NT2/D1 (cell line): ENCODE measurements at regions not wholly inside any gene's neighbourhood (a gene's known extent, or its start where the extent isn't known, plus 50 kb on each side); places are given as distances from the start of the nearest gene placed in this dataset.

Source experiments
- SUZ12 ChIP-seq: IDR thresholded peaks from 2 replicates; pipeline ENCODE4 v1.6.1; 2011; ENCODE audit not compliant: insufficient read length, insufficient read depth; ENCODE audit errors: extremely low read depth
- YY1 ChIP-seq: IDR thresholded peaks from 2 replicates; pipeline ENCODE4 v1.6.1; 2011; ENCODE audit not compliant: insufficient read length, insufficient read depth
- ZNF274 ChIP-seq: IDR thresholded peaks from 2 replicates; pipeline ENCODE4 v1.6.1; 2011; ENCODE audit warnings: mild to moderate bottlenecking, low read depth, low read length

DNA sequence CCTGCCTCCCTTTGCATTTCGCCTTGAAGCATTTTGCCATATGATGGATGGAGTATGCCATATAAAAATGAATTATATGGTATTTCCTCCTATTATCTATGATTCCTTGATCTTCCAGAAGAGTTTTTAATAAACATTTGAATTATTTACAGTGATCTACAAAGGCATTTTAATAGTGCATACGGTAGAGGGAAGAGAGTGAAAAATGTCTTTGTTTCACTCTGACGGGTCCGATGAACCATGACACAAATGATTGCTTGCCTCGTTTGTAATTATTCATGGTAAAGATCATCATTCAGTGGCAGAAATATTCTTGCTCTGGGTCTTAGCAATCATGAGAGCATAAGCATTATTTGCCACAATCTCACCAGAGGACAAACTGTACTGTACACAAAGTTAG, 1010.9 kb downstream of the NTRK3 start:
- TF ChIP-seq YY1, result no peak
- TF ChIP-seq SUZ12, result no peak
- TF ChIP-seq ZNF274, result no peak
